Endodermal cell (in vitro differentiated cells): ENCODE measurements at regions not wholly inside any gene's neighbourhood (a gene's known extent, or its start where the extent isn't known, plus 50 kb on each side); places are given as distances from the start of the nearest gene placed in this dataset.

Experiments used
- DNase-seq: peaks from one replicate; pipeline ENCODE4 v3.0.0-alpha.2; 2017
- H3K27ac ChIP-seq: 2 replicates; pipeline ENCODE4 v1.5.1; 2013; ENCODE audit warnings: mild to moderate bottlenecking, low read depth, low read length, moderate library complexity
- H3K27me3 ChIP-seq: 2 replicates; pipeline ENCODE4 v1.6.1; 2013; ENCODE audit warnings: mild to moderate bottlenecking, low read length, moderate library complexity; ENCODE audit not compliant: insufficient read depth, control insufficient read depth, poor library complexity, severe bottlenecking
- H3K36me3 ChIP-seq: 2 replicates; pipeline ENCODE4 v1.7.0; 2013; ENCODE audit warnings: mild to moderate bottlenecking, low read length, moderate library complexity; ENCODE audit not compliant: control insufficient read depth, insufficient read depth
- H3K4me1 ChIP-seq: one replicate; pipeline ENCODE4 v1.7.0; 2013; ENCODE audit warnings: low read length; ENCODE audit not compliant: control insufficient read depth, insufficient read depth
- H3K4me3 ChIP-seq: 2 replicates; pipeline ENCODE4 v1.5.1; 2013; ENCODE audit warnings: mild to moderate bottlenecking, low read length, moderate library complexity
- H3K9ac ChIP-seq: 2 replicates; pipeline ENCODE4 v1.6.1; 2013; ENCODE audit warnings: mild to moderate bottlenecking, low read length, moderate library complexity; ENCODE audit not compliant: poor library complexity, severe bottlenecking; ENCODE audit errors: extremely low read depth
- H3K9me3 ChIP-seq: 2 replicates; pipeline ENCODE4 v1.6.1; 2013; ENCODE audit warnings: mild to moderate bottlenecking, low read length, moderate library complexity; ENCODE audit not compliant: control insufficient read depth
- H3K27ac Mint-ChIP-seq: 2 replicates; pipeline ENCODE4 v1.8.0; 2020; ENCODE audit warnings: mixed read lengths
- H3K27me3 Mint-ChIP-seq: 2 replicates; pipeline ENCODE4 v1.8.0; 2021; ENCODE audit warnings: mild to moderate bottlenecking, mixed read lengths; ENCODE audit not compliant: insufficient read depth
- H3K36me3 Mint-ChIP-seq: 2 replicates; pipeline ENCODE4 v1.8.0; 2020; ENCODE audit warnings: low read depth, mixed read lengths
- H3K4me1 Mint-ChIP-seq: 2 replicates; pipeline ENCODE4 v1.8.0; 2020; ENCODE audit warnings: mixed read lengths
- H3K4me3 Mint-ChIP-seq: 2 replicates; pipeline ENCODE4 v1.8.0; 2020; ENCODE audit warnings: mild to moderate bottlenecking, moderate library complexity, mixed read lengths
- H3K9me3 Mint-ChIP-seq: 2 replicates; pipeline ENCODE4 v1.8.0; 2020; ENCODE audit warnings: mild to moderate bottlenecking, mixed read lengths
- CTCF ChIP-seq: fragments of 200-600 bp; sonication (generic); conservative IDR thresholded peaks from 2 replicates; pipeline ENCODE4 v1.5.0; 2021; ENCODE audit warnings: antibody characterized with exemption, mild to moderate bottlenecking
- WGBS, 2 experiments: methylation state at CpG; one replicate each; pipeline versions ENCODE4 v1.1.5 to v1.1.7; 2013; ENCODE audit warnings: missing lambda C conversion rate in 2 of 2, mixed read lengths in 1 of 2; ENCODE audit not compliant: insufficient coverage in 1 of 2, insufficient read length in 1 of 2; 5-methylcytosine and 5-hydroxymethylcytosine counted together

DNA sequence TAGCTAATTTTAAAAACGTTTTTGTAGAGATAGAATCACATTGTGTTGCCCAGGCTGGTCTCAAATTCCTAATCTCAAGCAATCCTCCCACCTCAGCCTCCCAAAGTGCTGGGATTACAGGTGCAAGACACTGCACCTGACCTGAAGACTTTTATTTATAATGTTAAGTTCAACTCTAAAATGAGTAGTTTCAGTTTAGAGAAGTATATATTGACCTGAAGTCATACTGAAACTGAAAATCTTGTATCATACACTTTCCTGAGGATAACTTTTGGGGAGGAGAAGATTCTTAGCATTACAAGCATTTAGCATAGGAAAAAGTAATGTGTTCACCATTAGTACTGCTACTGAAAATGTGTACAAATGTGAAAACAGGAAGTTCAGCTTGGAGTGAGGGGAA, 249.3 kb downstream of the CASP12 start:
- no peaks in the 10 kb centered on the region for H3K4me1 Mint-ChIP-seq
- no peak for TF ChIP-seq CTCF
- peaks cover 14% of the 10 kb centered on the region for H3K9me3 ChIP-seq
- no peaks in the 10 kb centered on the region for H3K27me3 Mint-ChIP-seq
- no peaks in the 10 kb centered on the region for H3K27me3 ChIP-seq
- DNase-seq: no peak
- H3K9me3 Mint-ChIP-seq: peaks cover 14% of the 10 kb centered on the region
- no peak overlapping the region for H3K4me3 Mint-ChIP-seq
- peaks cover 3% of the 10 kb centered on the region for H3K36me3 Mint-ChIP-seq
- no peak overlapping the region for H3K9ac ChIP-seq
- no peaks in the 10 kb centered on the region for H3K36me3 ChIP-seq
- no peaks in the 10 kb centered on the region for H3K4me1 ChIP-seq
- 72% methylated on average over 1 of the region's 1 CpG; no CpG with 5 or more reads in 1 of the 2 experiments for WGBS, 2 experiments
- H3K27ac Mint-ChIP-seq: no peak overlapping the region
- no peak overlapping the region for H3K4me3 ChIP-seq
- no peak overlapping the region for H3K27ac ChIP-seq

DNA sequence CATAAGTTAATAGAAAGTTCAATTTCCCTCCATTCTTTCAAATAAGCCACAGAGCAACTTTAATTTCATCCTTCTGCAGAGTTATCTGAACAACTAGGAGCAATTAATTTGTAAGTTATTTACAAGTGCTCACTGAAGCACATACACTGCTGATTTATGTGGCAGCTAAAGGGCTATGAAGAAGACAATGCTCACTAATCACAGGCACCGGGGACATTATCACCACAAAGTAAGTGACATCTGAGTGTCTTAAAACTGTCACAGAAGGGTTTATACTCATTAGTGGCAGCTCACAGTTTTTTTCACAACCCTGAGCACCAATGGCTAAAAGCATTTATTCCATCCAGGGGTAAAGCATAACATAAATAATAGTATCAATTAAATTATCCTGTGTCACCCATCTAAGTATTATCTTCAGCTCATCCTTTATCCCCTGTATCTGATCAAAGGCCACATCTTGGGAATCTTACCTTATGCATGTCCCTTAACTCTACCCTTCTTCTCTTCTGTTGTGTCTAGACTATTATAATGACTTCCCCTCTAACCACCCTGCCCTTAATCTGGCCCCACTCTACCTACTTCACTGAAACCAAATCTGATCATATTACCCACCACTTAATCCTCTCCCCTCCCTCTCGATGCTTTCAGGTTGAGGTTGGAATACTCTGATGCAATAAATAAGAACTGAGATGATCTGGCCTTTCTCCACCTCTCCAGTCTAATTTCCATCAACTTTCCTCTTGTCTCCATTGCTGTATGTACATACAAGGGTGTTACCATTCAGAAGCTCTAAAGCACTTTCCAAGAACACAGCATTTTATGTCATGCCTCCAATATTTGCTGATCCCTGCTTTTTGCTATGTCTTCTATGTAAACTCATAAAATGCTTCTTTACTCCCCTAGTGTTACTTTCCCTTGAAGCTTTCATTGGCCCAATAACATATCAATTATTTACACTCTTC, 252.7 kb downstream of the CASP12 start:
- DNase-seq: no peak
- no peaks in the 10 kb centered on the region for H3K27me3 Mint-ChIP-seq
- no peak overlapping the region for H3K27ac Mint-ChIP-seq
- H3K4me3 Mint-ChIP-seq: no peak overlapping the region
- no peaks in the 10 kb centered on the region for H3K4me1 Mint-ChIP-seq
- no peaks in the 10 kb centered on the region for H3K36me3 ChIP-seq
- WGBS, 2 experiments: 60 to 86% methylated on average over 1 to 2 of the region's 2 CpGs
- no peak overlapping the region for H3K9ac ChIP-seq
- TF ChIP-seq CTCF: no peak
- no peak overlapping the region for H3K4me3 ChIP-seq
- no peaks in the 10 kb centered on the region for H3K27me3 ChIP-seq
- H3K9me3 ChIP-seq: peaks cover 7% of the 10 kb centered on the region
- no peaks in the 10 kb centered on the region for H3K36me3 Mint-ChIP-seq
- H3K27ac ChIP-seq: no peak overlapping the region
- peaks cover 8% of the 10 kb centered on the region for H3K9me3 Mint-ChIP-seq
- no peaks in the 10 kb centered on the region for H3K4me1 ChIP-seq

DNA sequence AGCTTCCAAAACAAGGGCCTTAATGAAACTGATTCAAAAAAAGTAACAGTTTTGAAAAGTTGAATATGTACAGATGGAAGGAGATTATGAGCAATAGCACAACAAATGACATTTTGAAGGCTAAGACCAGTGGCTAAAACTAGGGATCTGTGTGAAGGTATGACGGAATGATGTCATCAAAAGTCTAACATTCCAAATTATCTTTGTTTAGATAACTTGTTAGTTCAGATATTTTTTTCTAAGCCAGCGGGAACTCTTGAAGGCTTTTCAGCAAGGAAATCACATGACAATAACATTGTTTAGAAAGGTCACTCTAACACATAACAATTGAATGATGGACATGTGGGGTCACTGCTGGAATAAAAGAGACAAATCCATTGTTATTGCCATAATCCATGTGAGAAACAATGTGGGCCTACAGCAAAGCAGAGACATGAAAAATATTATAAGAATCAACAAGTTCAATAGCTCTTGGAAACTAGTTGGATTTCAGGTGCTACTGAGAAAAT, 260.5 kb downstream of the CASP12 start:
- Mint-ChIP-seq H3K4me1 (peaks cover 3% of the 10 kb centered on the region), H3K4me3 (no peak overlapping the region), H3K36me3 (no peaks in the 10 kb centered on the region), H3K27me3 (no peaks in the 10 kb centered on the region), H3K27ac (no peak overlapping the region), H3K9me3 (no peaks in the 10 kb centered on the region)
- H3K4me3 ChIP-seq: no peak overlapping the region
- DNase-seq: no peak
- 100% methylated on average over 1 of the region's 2 CpGs; no CpG with 5 or more reads in 1 of the 2 experiments for WGBS, 2 experiments
- no peaks in the 10 kb centered on the region for H3K27me3 ChIP-seq
- no peak for TF ChIP-seq CTCF
- no peaks in the 10 kb centered on the region for H3K9me3 ChIP-seq
- H3K27ac ChIP-seq: no peak overlapping the region
- no peaks in the 10 kb centered on the region for H3K36me3 ChIP-seq
- H3K9ac ChIP-seq: no peak overlapping the region
- H3K4me1 ChIP-seq: no peaks in the 10 kb centered on the region
